GM21786 (cell line): ENCODE measurements at regions not wholly inside any gene's neighbourhood (a gene's known extent, or its start where the extent isn't known, plus 50 kb on each side); places are given as distances from the start of the nearest gene placed in this dataset.

Experiments
- ATAC-seq: cut with Tn5 transposase; IDR thresholded peaks from one replicate; pipeline ENCODE4 v1.9.1; 2021; ENCODE audit not compliant: unreplicated experiment

- no peak for ATAC-seq
Measured at GRCh38 chr4:117324851-117325491, 239.6 kb upstream of the TRAM1L1 start.

DNA sequence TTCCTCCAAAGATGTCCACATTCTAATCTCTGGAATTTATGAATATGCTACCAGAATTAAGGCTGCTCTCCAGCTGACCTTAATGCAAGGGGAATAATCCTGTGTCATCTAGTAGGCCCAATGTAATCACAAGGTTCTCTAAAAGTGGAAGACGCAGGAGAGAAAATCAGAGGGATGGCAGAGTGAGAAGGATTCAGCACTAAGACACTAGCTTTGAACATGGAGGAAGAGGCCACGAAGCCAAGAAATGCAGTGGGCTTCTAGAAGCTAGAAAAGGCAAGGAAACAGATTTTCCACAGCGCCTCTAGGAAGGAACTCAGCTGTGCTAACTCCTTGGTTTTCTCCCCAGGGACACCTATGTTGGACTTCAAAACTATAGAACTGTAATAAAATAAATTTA lies 240.7 kb upstream of the TRAM1L1 start:
- no peak for ATAC-seq

- ATAC-seq = no peak
Measured at GRCh38 chr4:117327491-117327890, 242.1 kb upstream of the TRAM1L1 start.

DNA sequence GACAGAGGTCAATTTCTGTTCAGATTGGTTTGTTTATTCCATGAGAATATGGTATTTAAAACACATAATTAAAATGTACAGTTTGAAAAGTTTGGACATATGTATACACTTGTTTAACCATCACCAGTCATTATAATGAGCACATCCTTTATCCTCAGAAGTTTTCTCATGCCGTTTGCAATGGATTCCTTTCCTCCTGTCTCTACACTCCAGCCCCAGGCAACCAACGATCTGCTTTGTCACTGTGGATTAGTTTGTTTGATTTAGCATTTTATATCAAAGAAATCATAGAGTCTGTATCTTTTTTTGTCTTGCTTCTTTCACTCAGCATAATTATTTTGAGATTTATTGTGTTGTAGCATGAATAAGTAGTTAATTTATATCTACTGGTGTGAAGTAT lies 243.0 kb upstream of the TRAM1L1 start:
- ATAC-seq = no peak

GRCh38 chr4:117331817-117332216 lies 246.4 kb upstream of the TRAM1L1 start:
- ATAC-seq = no peak

DNA sequence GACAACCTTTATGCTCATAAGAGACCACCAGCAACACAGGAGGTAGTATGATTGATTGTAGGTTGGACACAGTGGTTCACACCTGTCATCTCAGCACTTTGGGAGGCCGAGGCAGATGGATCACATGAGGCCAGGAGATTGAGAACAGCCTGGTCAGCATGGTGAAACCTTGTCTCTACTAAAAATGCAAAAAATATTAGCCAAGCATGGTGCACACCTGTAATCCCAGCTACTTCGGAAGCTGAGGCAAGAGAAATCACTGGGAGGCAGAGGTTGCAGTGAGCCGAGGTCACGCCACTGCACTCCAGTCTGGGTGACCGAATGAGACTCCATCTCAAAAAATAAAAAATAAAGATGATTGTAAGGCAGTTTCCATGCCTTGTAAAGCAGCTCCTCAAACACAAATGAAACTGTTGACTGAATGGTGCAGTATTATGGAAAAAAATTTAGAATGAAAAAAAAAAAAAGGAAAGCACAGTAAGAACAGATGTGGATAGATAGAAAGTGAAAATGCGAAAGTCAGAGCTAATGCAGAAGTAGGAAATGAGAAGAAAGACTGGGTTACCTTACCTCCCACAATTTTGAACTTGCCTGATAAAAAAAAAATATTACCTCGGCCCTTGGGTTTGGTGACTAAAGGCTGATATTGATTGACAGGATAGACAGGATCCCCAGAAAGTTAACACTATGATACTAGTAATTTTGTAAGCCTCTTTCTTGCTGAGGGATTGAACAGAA lies 249.2 kb upstream of the TRAM1L1 start:
- no peak for ATAC-seq

GRCh38 chr4:117357437-117357836 lies 272.1 kb upstream of the TRAM1L1 start:
- no peak for ATAC-seq

DNA sequence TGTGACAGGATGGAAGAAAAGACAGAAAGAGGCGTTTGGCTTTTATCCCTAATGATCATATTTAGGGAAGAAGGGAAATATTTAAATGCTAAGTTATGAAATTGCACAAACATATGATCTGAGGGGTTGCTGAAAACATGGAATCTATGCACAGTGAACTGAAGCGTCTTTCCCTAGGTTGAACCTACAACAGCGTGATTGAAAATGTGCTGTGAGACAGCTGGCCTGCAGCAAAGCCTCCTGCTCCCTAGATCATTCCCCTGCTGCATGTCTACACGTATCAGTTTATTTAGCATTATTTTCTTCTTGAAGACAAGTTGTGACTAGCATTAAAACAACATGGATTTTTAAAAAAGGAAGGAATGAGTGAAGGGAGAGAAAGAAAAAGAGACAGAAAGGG lies 272.5 kb upstream of the TRAM1L1 start:
- ATAC-seq = no peak

DNA sequence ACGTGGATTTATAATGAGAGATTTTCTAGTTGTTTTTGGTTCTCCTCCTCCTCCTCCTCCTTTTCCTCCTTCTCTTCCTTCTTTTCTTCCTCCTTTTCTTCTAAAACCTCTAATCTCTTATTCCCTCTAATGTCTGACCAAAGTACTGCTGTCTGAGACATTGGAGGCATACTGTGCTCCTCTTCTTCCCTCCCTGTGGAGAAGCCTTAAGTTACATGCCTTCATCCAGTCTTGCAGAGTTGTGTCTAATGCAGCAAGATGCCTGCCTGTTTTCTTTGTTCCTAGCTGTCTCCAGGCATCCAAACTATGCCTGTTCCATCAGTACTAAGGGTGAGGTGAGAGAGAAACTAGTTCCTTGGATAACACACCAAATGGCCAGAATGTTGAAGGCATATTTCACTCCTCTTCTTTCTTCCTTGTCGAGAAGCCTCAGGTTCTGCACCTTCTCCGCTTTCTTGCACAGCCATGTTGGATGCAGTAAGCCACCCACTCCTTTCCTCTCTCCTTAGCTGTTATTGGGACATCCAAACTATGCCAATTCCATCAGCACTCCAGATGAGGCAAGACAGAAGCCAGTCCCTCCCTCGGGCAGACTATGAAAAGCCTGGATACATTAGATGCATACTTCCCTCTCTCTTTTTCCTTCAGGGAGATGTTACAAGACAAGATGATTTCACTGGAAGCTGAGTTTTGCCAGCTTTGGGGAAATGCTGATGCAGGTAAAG lies 285.7 kb upstream of the TRAM1L1 start:
- no peak for ATAC-seq

DNA sequence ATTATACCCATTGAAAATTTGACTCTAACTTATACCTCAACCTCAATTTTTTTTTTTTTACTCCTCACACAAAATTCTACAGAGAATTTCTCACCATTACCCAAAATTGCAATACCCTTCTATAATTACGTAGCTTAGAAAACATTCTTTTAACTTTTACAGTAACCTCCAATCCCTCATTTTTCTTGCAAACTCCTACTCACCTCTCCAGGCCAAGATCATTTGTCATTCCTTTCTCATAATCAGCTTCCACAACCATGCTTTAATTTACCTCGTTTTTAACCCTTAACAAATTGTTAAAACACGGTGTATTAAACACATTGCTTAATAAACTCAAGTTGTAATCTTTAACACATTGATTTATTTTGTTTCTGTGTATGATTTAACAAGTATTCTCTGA lies 289.7 kb upstream of the TRAM1L1 start:
- no peak for ATAC-seq

DNA sequence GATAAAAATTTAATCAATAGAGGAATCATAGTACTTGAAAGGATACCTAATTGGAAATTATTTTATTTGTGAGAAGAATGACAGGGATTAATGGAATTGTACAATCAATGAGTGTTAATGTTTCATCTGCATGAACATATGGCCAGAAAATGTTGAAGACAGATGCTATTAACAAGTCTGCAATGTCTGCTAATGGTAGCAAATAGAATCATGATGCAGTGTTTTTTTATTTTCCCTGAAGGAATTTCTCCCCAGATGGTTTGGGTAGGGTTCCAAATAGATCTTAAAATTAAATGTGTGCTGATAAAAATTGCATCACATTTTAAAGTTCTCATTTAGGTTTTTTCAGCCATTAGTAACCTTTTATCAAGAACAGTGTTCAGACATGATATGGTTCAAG lies 291.3 kb upstream of the TRAM1L1 start:
- no peak for ATAC-seq

GRCh38 chr4:117378942-117379341 lies 293.6 kb upstream of the TRAM1L1 start:
- ATAC-seq = no peak

DNA sequence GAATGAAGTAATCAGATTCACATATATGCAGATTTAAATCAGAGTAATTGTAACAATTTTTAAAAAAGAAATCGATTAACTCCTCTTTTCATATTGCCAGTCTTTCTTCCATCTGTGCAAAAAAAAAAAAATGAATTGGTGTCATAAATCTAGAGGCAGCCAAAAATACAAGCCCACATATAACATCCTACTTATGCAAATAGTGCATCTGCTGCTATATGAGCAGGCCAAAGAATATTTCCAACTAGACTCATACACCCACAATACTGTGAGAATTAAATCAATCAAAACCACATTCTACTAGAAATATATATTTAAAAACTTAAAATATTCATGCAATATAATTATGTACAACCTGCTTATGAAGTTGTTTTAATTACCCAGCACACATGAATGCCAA lies 298.1 kb upstream of the TRAM1L1 start:
- ATAC-seq = no peak

GRCh38 chr4:117385526-117385925 lies 300.1 kb upstream of the TRAM1L1 start:
- no peak for ATAC-seq

DNA sequence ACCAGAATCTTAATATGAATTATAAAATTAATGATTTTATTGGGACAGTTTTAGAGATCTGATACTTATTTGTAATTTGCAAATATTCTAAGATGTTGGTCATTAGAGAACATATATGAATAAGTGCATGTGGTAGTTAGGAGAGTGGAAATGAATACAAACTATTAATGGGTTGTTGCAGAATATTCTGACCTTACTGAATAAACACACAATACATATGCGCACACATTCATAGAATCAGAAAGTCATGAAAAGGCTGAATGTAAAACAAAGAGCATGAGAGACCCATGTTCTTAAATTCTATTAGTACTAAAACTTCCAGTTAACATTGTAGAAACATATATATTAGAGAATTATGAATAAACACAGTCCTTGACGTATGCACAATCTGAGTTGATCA lies 301.7 kb upstream of the TRAM1L1 start:
- no peak for ATAC-seq

DNA sequence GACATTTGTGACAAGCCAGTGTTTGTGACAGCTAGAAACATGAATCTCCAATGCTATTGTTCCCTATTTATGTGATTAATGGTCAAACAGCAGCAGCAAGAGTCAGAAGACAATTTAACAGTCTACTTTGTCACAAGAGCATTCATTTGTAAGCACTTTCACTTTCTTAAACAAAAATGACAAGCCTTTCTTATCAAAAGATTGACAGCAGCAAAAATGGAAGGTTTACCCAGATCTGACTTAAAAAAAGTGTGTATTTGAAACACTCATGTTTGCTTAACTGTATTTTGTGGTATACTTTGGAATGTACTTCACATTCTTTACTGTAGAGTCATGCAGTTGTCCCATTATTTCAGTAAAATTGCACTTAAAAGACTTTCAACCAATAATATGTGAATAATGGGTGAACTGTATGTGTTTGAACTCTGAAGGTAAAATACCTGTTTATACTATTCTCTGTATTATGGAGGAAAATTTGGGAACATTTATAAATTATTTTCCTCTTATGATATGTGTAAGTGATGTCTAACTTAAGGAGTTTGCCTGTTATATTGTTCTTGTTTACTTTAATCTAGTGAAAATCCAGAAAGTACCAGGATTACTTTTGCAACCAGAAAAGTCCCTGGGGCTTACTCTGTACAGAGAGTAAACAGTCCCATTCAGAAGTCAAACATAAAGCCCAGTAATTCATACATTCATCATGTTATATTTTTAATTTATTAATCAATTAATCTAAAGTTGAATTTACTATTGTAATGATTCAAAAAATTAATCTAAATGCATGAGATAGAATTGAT lies 314.9 kb upstream of the TRAM1L1 start:
- ATAC-seq = peak; percentile 52

DNA sequence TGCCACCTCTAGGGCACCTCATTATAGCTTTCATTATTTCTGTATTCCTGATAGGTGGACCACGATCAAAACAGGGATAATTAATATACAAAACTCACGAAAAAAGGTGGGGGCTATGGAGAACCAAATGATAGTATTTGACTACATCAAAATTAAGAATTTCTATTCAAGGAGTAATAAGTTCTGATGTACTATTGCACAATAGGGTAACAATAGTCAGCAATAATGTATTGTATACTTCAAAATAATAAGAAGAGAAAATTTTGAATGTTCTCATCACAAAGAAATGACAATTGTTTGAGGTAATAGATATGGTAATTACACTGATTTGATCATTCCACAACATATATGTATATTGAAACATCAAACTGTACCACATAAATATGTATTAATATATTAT lies 327.3 kb upstream of the TRAM1L1 start:
- ATAC-seq = no peak

- ATAC-seq = no peak
Measured at GRCh38 chr4:117417856-117418255, 332.5 kb upstream of the TRAM1L1 start.

GRCh38 chr4:117420948-117421347 lies 335.6 kb upstream of the TRAM1L1 start:
- ATAC-seq = no peak

DNA sequence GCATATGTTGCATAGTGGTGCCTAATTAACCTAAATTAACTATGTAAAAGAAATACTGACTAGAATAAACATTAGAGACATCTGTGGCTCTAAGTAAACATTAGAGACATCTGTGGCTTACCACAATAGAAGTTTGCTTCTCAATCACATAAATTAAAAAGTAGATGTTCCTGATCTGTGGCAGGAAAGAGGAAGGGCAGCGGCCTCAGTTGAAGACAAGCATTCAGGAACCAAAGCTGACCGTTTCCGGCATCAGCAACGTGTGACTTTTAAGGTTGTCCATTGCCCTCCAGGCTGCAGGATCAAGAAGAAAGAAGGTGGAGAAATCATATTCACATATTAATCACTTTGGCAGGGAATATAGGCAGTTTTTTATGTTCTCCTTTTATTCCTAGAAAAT lies 336.3 kb upstream of the TRAM1L1 start:
- ATAC-seq = no peak

DNA sequence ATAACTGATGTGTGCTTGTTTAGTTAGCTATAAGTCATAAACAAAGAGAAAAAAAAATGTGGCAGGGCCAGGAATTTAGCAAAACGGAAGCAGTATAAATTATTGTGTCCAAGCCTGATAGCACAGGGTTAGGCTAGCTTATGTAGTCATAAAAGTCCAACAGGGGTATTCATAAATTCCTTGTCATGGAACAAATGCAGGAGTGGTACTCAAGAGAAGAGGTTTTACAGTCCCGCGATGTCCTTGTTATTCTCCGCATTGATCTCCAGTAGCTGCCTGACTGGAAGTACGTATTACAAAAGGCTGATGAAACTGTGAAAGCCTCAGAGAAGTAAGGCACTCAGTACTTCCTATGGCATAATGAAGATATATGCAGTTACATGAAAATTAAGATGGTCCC lies 336.9 kb upstream of the TRAM1L1 start:
- ATAC-seq = no peak
